Lung (tissue), 11 donors: ENCODE measurements at regions not wholly inside any gene's neighbourhood (a gene's known extent, or its start where the extent isn't known, plus 50 kb on each side); places are given as distances from the start of the nearest gene placed in this dataset.

Source experiments
- ATAC-seq: fragments of 200-7000 bp; cut with Tn5 transposase; one replicate; pipeline ENCODE4 v1.9.1; 2020; ENCODE audit warnings: moderate number of reproducible peaks; ENCODE audit not compliant: insufficient read depth, low FRiP score
- DNase-seq, 3 donors: peaks; one replicate each; pipeline ENCODE4 v3.0.0-alpha.2; 2013 to 2017
- H3K27ac ChIP-seq, 2 donors: one replicate each; pipeline ENCODE4 v1.5.1; 2013; ENCODE audit warnings: mild to moderate bottlenecking in 2 of 2, moderate library complexity in 2 of 2, control low read depth in 1 of 2, inconsistent platforms in 1 of 2, low read depth in 1 of 2, low read length in 1 of 2
- H3K27me3 ChIP-seq, 3 donors: one replicate each; pipeline ENCODE4 v1.5.1; 2013; ENCODE audit warnings: low read length in 2 of 3; ENCODE audit not compliant: control insufficient read depth in 3 of 3, insufficient read depth in 3 of 3
- H3K36me3 ChIP-seq, 4 donors: one replicate each; pipeline ENCODE4 v1.5.1; 2013; ENCODE audit warnings: low read length in 4 of 4, mild to moderate bottlenecking in 1 of 4, moderate library complexity in 1 of 4; ENCODE audit not compliant: control insufficient read depth in 4 of 4, insufficient read depth in 4 of 4
- H3K4me1 ChIP-seq, 5 donors: one replicate each; pipeline ENCODE4 v1.5.1; 2013; ENCODE audit warnings: low read length in 5 of 5, mild to moderate bottlenecking in 2 of 5, moderate library complexity in 1 of 5; ENCODE audit not compliant: control insufficient read depth in 5 of 5, insufficient read depth in 5 of 5
- H3K4me3 ChIP-seq: one replicate; pipeline ENCODE4 v1.5.1; 2013; ENCODE audit warnings: mild to moderate bottlenecking, control low read depth, moderate library complexity
- H3K9ac ChIP-seq, 2 donors: one replicate each; pipeline ENCODE4 v1.5.1; 2013; ENCODE audit warnings: low read length in 2 of 2, control low read depth in 1 of 2; ENCODE audit not compliant: insufficient read depth in 1 of 2
- H3K9me3 ChIP-seq, 4 donors: one replicate each; pipeline ENCODE4 v1.5.1; 2013; ENCODE audit warnings: low read length in 3 of 4, mild to moderate bottlenecking in 1 of 4, moderate library complexity in 1 of 4; ENCODE audit not compliant: control insufficient read depth in 4 of 4, insufficient read depth in 3 of 4
- CTCF ChIP-seq: IDR thresholded peaks from 2 replicates; pipeline ENCODE4 v1.5.1; 2012; ENCODE audit warnings: mild to moderate bottlenecking; ENCODE audit errors: control extremely low read depth, extremely low read depth
- WGBS, 2 donors: extraction: QIAGEN DNeasy Blood & Tissue Kit; methylation state at CpG; one replicate each; pipeline ENCODE4 v1.1.7; 2013; 5-methylcytosine and 5-hydroxymethylcytosine counted together
- donor health status: control.
- donor health status: control.
- donor health status: Bipolar disorder and iron deficiency.
- donor health status: healthy.
- donor health status: DM: yes; HTN: yes; CAD: no.

DNA sequence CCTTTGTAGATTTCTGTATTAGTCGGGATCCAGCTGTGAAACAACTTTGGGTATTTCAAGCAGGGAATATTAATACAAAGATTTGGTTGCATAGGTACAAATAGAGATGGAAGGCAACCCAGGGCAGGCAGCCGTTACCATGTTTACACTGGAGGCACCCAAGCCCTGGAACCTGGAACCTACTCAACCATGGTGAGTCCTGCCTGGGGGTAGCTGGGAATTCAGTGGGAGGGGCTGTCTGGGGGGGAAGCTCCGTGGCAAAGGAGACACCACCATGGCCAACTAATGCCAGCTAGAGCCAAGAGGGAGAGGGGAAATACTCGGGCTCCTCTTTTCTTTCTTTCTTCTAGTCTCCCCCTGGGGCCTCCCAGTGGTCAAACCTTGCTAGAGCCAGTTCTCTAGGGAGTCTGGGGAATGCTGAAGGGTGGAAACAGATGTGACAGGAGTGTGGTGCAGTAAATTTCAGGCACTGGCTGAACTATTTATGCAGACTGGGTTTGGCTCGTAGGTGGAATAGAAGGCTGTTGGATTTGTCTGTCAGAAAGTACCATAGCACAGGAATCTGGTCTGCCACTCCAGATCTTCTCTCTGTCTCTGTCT is 91.9 kb upstream of the CACNA1E start:
- no peak for ATAC-seq
- no peak for DNase-seq
- H3K9me3 ChIP-seq = peaks cover 0 to 2% (median 0%) of the 10 kb centered on the region in 4 donors
- 34 to 49% methylated on average over 5 of the region's 5 CpGs for WGBS, 2 donors
- TF ChIP-seq CTCF = no peak
- no peak overlapping the region for H3K4me3 ChIP-seq
- H3K4me1 ChIP-seq = peaks cover 0 to 5% (median 0%) of the 10 kb centered on the region in 5 donors
- no peak overlapping the region for H3K27ac ChIP-seq
- H3K36me3 ChIP-seq = no peaks in the 10 kb centered on the region
- peaks cover 0 to 7% (median 0%) of the 10 kb centered on the region in 3 donors for H3K27me3 ChIP-seq
- H3K9ac ChIP-seq = no peak overlapping the region

GRCh38 chr1:181392133-181392532 is 91.2 kb upstream of the CACNA1E start:
- Histone ChIP-seq H3K9ac (no peak overlapping the region), H3K4me3 (no peak overlapping the region), H3K36me3 (no peaks in the 10 kb centered on the region), H3K27me3 (peaks cover 0 to 7% (median 0%) of the 10 kb centered on the region in 3 donors), H3K4me1 (peaks cover 0 to 5% (median 0%) of the 10 kb centered on the region in 5 donors), H3K27ac (no peak overlapping the region), H3K9me3 (peaks cover 0 to 2% (median 0%) of the 10 kb centered on the region in 4 donors)
- 95 to 100% methylated on average over 1 of the region's 1 CpG for WGBS, 2 donors
- TF ChIP-seq CTCF = no peak
- ATAC-seq (no peak), DNase-seq (no peak)

DNA sequence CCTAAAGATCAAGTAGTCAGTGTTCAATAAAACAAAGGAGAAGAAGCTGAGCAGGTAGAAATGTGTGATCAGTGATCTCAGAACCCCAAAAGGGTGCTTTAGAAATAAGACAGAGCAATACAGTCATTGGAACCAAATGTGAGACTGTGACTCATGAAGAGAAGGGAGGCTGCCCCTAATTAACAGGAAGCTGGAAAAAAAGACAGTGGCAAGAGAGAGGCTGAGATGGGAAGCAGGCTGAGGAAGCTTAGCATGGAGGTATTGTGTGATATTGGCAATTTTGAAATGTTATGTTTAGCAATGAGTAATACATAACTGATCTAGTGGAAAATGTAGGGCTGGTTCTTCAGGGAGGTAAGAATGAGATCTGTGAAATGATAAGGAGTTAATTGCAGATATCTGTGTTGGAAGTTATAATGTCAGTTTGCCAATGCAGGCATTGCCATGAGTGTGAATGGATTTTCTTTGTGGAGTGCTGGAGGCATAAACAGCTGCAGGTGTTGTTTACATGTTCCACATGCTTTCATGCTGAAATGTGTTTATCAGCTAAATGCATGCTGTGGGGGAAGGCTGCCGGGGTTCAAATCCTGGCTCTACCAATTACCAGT is 90.6 kb upstream of the CACNA1E start:
- Histone ChIP-seq H3K36me3 (no peaks in the 10 kb centered on the region), H3K27ac (no peak overlapping the region), H3K27me3 (peaks cover 0 to 7% (median 0%) of the 10 kb centered on the region in 3 donors), H3K9me3 (peaks cover 0 to 2% (median 0%) of the 10 kb centered on the region in 4 donors), H3K4me1 (peaks cover 0 to 5% (median 0%) of the 10 kb centered on the region in 5 donors), H3K9ac (no peak overlapping the region), H3K4me3 (no peak overlapping the region)
- ATAC-seq (no peak), DNase-seq (peak in 2 of 3 donors; percentile 8 to 24)
- TF ChIP-seq CTCF = no peak
- 53 to 81% methylated on average over 1 of the region's 1 CpG for WGBS, 2 donors
